Neuronal stem cell (in vitro differentiated cells): ENCODE measurements at regions not wholly inside any gene's neighbourhood (a gene's known extent, or its start where the extent isn't known, plus 50 kb on each side); places are given as distances from the start of the nearest gene placed in this dataset.

Experiments used
- DNase-seq: peaks from one replicate; pipeline ENCODE4 v3.0.0-alpha.2; 2013; ENCODE audit warnings: low spot score
- H2AFZ ChIP-seq: one replicate; pipeline ENCODE4 v1.6.1; 2013; ENCODE audit warnings: mild to moderate bottlenecking, low read length, inconsistent platforms
- H2AK5ac ChIP-seq: 2 replicates; pipeline ENCODE4 v1.6.1; 2013; ENCODE audit warnings: low read depth, mild to moderate bottlenecking, inconsistent platforms, low read length, moderate library complexity, mixed read lengths
- H2BK120ac ChIP-seq: 2 replicates; pipeline ENCODE4 v1.6.1; 2013; ENCODE audit warnings: low read depth, mild to moderate bottlenecking, inconsistent platforms, low read length, moderate library complexity, mixed read lengths
- H2BK12ac ChIP-seq: one replicate; pipeline ENCODE4 v1.6.1; 2013; ENCODE audit warnings: low read length, inconsistent platforms
- H2BK15ac ChIP-seq: 2 replicates; pipeline ENCODE4 v1.6.1; 2013; ENCODE audit warnings: mild to moderate bottlenecking, low read length, inconsistent platforms, mixed read lengths
- H2BK5ac ChIP-seq: one replicate; pipeline ENCODE4 v1.6.1; 2013; ENCODE audit warnings: inconsistent platforms, mild to moderate bottlenecking, low read length, moderate library complexity
- H3K14ac ChIP-seq: one replicate; pipeline ENCODE4 v1.6.1; 2013; ENCODE audit warnings: low read length, inconsistent platforms
- H3K18ac ChIP-seq: 2 replicates; pipeline ENCODE4 v1.6.1; 2013; ENCODE audit warnings: low read length, inconsistent platforms
- H3K23ac ChIP-seq: 2 replicates; pipeline ENCODE4 v1.6.1; 2013; ENCODE audit warnings: low read depth, mild to moderate bottlenecking, mixed read lengths, low read length, inconsistent platforms; ENCODE audit not compliant: poor library complexity
- H3K27ac ChIP-seq: replicated peaks from 3 replicates; pipeline ENCODE4 v1.5.1; 2013; ENCODE audit warnings: low read length, inconsistent platforms
- H3K27me3 ChIP-seq, 3 experiments: 2 replicates each; pipeline ENCODE4 v1.6.1; 2013; ENCODE audit warnings: low read length in 3 of 3, mild to moderate bottlenecking in 2 of 3, inconsistent platforms in 1 of 3, low read depth in 1 of 3, mixed read lengths in 1 of 3, moderate library complexity in 1 of 3; ENCODE audit not compliant: control insufficient read depth in 3 of 3, insufficient read depth in 3 of 3
- H3K36me3 ChIP-seq, 2 donors: replicated peaks in 1 of 2; 2 replicates each; pipeline ENCODE4 v1.6.1; 2013; ENCODE audit warnings: low read length in 2 of 2; ENCODE audit not compliant: control insufficient read depth in 2 of 2, insufficient read depth in 2 of 2
- H3K4ac ChIP-seq: 2 replicates; pipeline ENCODE4 v1.6.1; 2013; ENCODE audit warnings: inconsistent platforms, mild to moderate bottlenecking, low read length, moderate library complexity
- H3K4me1 ChIP-seq, 2 donors: 1 replicate in 1 of 2; 2 replicates in 1 of 2; pipeline ENCODE4 v1.6.1; 2013; ENCODE audit warnings: low read length in 2 of 2, low read depth in 1 of 2; ENCODE audit not compliant: control insufficient read depth in 2 of 2, insufficient read depth in 1 of 2
- H3K4me2 ChIP-seq: one replicate; pipeline ENCODE4 v1.6.1; 2013; ENCODE audit warnings: mild to moderate bottlenecking, low read length, inconsistent platforms; ENCODE audit not compliant: insufficient read depth, poor library complexity, severe bottlenecking
- H3K4me3 ChIP-seq, 2 donors: 2 replicates each; pipeline ENCODE4 v1.5.1; 2013; ENCODE audit warnings: low read length in 2 of 2, mild to moderate bottlenecking in 2 of 2, inconsistent platforms in 1 of 2, moderate library complexity in 1 of 2
- H3K79me1 ChIP-seq: one replicate; pipeline ENCODE4 v1.6.1; 2013; ENCODE audit warnings: low read depth, mild to moderate bottlenecking, inconsistent platforms, low read length, moderate library complexity
- H3K9ac ChIP-seq: one replicate; pipeline ENCODE4 v1.6.1; 2013; ENCODE audit warnings: mild to moderate bottlenecking, low read depth, low read length, inconsistent platforms; ENCODE audit not compliant: poor library complexity
- H3K9me3 ChIP-seq, 2 donors: replicated peaks in 1 of 2; 2 replicates each; pipeline versions ENCODE3 to v1.6.1; 2013; ENCODE audit warnings: low read length in 2 of 2, mild to moderate bottlenecking in 2 of 2, inconsistent platforms in 1 of 2, low read depth in 1 of 2, mixed read lengths in 1 of 2, moderate library complexity in 1 of 2; ENCODE audit not compliant: control insufficient read depth in 2 of 2, insufficient read depth in 1 of 2
- H4K8ac ChIP-seq: one replicate; pipeline ENCODE4 v1.6.1; 2013; ENCODE audit warnings: low read depth, mild to moderate bottlenecking, inconsistent platforms, low read length, moderate library complexity
- H4K91ac ChIP-seq: one replicate; pipeline ENCODE4 v1.6.1; 2013; ENCODE audit warnings: low read length, low read depth, mild to moderate bottlenecking, inconsistent platforms; ENCODE audit not compliant: poor library complexity
- WGBS, 2 donors: extraction: QIAGEN DNeasy Blood & Tissue Kit; methylation state at CpG; one replicate each; pipeline ENCODE4 v1.1.7; 2013; ENCODE audit warnings: missing lambda C conversion rate in 2 of 2, mixed read lengths in 1 of 2; ENCODE audit not compliant: insufficient read length in 2 of 2, insufficient replicate concordance in 1 of 2; ENCODE audit errors: extremely low coverage in 2 of 2; 5-methylcytosine and 5-hydroxymethylcytosine counted together

DNA sequence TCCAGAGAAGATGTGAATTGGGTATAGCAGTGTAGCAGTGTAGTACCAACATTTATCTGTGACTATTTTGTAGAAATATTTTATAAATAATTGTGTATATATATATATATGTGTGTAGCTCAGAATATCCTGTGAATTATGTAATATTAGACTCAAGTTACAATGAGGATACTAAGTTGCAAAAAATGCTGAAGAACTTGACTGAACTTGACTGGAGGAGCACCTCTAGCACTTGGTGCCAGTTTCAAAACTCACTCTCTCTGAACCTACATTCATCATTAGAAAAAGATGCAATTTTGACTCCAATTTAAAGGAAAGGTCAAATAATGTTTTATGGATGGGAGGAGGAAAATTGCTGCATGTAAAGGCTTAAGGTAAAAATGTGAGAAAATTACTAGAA lies 285.7 kb upstream of the LMO3 start:
- Histone ChIP-seq H2BK5ac (no peak overlapping the region), H2BK12ac (no peak overlapping the region), H3K9me3 (no peaks in the 10 kb centered on the region), H3K79me1 (no peaks in the 10 kb centered on the region), H3K18ac (no peak overlapping the region), H3K4me1 (no peaks in the 10 kb centered on the region), H2BK15ac (no peak overlapping the region), H4K8ac (no peak overlapping the region), H2BK120ac (no peak overlapping the region), H3K9ac (no peak overlapping the region), H3K27ac (no peak overlapping the region), H3K4me3 (no peak overlapping the region), H3K36me3 (no peaks in the 10 kb centered on the region), H2AFZ (no peak overlapping the region), H3K4ac (no peak overlapping the region), H3K23ac (no peak overlapping the region), H4K91ac (no peak overlapping the region), H3K4me2 (no peak overlapping the region), H2AK5ac (no peak overlapping the region), H3K14ac (no peak overlapping the region), H3K27me3 (no peaks in the 10 kb centered on the region)
- DNase-seq = no peak

DNA sequence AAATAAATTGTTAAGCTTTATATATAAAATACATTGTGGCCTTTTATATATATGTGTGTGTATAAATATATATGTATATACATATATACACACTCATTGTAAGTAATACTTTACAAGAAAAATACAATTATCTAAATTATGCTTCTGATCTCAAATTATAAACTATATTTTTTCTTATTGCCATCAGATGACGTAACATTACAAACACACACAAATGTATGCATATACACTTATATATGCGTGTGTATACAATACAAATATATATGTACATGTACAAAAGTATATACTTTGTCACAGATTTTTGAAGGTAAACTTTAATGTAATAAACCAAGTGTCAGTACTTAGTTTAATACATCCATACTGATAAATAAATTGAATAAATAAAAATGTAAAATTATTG lies 278.9 kb upstream of the LMO3 start:
- Histone ChIP-seq H3K9me3 (no peaks in the 10 kb centered on the region), H3K27ac (no peak overlapping the region), H2BK5ac (no peak overlapping the region), H3K9ac (no peak overlapping the region), H3K79me1 (no peaks in the 10 kb centered on the region), H4K8ac (no peak overlapping the region), H3K27me3 (no peaks in the 10 kb centered on the region), H3K4ac (no peak overlapping the region), H2BK12ac (no peak overlapping the region), H3K36me3 (no peaks in the 10 kb centered on the region), H3K18ac (no peak overlapping the region), H4K91ac (no peak overlapping the region), H3K4me1 (peaks cover 1 to 2% of the 10 kb centered on the region in 2 donors), H2AFZ (no peak overlapping the region), H2AK5ac (no peak overlapping the region), H3K4me2 (no peak overlapping the region), H3K14ac (no peak overlapping the region), H3K23ac (no peak overlapping the region), H2BK120ac (no peak overlapping the region), H2BK15ac (no peak overlapping the region), H3K4me3 (no peak overlapping the region)
- no peak for DNase-seq
- WGBS, 2 donors = no CpG with 5 or more reads among the region's 2 CpGs

- Histone ChIP-seq H3K79me1 (no peaks in the 10 kb centered on the region), H2BK12ac (no peak overlapping the region), H3K14ac (no peak overlapping the region), H4K8ac (no peak overlapping the region), H3K4ac (no peak overlapping the region), H2AFZ (no peak overlapping the region), H3K9ac (no peak overlapping the region), H3K36me3 (no peaks in the 10 kb centered on the region), H3K9me3 (no peaks in the 10 kb centered on the region), H2BK5ac (no peak overlapping the region), H3K4me2 (no peak overlapping the region), H2BK120ac (no peak overlapping the region), H3K27me3 (no peaks in the 10 kb centered on the region), H3K27ac (no peak overlapping the region), H2AK5ac (no peak overlapping the region), H4K91ac (no peak overlapping the region), H3K18ac (no peak overlapping the region), H2BK15ac (no peak overlapping the region), H3K4me1 (peaks cover 1 to 2% of the 10 kb centered on the region in 2 donors), H3K4me3 (no peak overlapping the region), H3K23ac (no peak overlapping the region)
- WGBS, 2 donors = no CpG with 5 or more reads among the region's 1 CpG
- no peak for DNase-seq
Observed at GRCh38 chr12:16884056-16884455, 278.1 kb upstream of the LMO3 start.

DNA sequence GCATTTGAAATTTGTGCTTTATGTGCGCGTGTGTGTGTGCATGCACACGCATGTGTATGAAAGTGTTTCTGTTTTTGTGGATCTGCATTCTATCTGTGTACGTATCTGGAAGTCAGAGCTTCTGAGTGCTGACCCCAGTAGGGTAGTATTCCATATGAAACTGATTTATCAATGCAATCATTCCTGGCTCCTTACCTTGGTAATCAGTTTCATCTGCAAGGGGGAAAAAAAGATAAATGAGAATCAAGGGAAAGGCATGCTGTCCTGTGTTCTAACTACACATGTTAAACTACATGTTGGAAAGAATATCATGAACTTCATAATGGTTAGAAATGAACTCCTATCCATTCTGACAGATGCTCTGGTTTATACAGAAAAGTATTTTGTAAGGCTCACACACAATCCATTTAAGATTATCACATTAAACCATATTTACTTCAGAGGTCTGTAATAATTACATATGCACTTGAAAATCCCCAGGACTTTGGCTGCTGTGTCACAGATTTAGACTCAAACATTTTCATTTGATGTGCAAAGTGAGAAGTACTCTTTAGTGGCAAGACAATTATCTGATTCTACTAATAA lies 276.1 kb upstream of the LMO3 start:
- no peak overlapping the region for H3K4ac ChIP-seq
- H3K9me3 ChIP-seq = no peaks in the 10 kb centered on the region
- H2BK5ac ChIP-seq = no peak overlapping the region
- H2AK5ac ChIP-seq = no peak overlapping the region
- H3K36me3 ChIP-seq = no peaks in the 10 kb centered on the region
- H2BK12ac ChIP-seq = no peak overlapping the region
- no peak overlapping the region for H2BK120ac ChIP-seq
- H3K18ac ChIP-seq = no peak overlapping the region
- no peak overlapping the region for H2BK15ac ChIP-seq
- H3K4me1 ChIP-seq = peaks cover 1 to 2% of the 10 kb centered on the region in 2 donors
- H4K91ac ChIP-seq = no peak overlapping the region
- no peaks in the 10 kb centered on the region for H3K27me3 ChIP-seq
- no peak overlapping the region for H3K4me2 ChIP-seq
- no peak overlapping the region for H3K9ac ChIP-seq
- H2AFZ ChIP-seq = no peak overlapping the region
- H4K8ac ChIP-seq = no peak overlapping the region
- no CpG with 5 or more reads among the region's 4 CpGs for WGBS, 2 donors
- no peak overlapping the region for H3K4me3 ChIP-seq
- H3K79me1 ChIP-seq = no peaks in the 10 kb centered on the region
- H3K27ac ChIP-seq = no peak overlapping the region
- no peak overlapping the region for H3K23ac ChIP-seq
- no peak for DNase-seq
- no peak overlapping the region for H3K14ac ChIP-seq
